ENCODE measurements at regions not wholly inside any gene's neighbourhood (a gene's known extent, or its start where the extent isn't known, plus 50 kb on each side); places are given as distances from the start of the nearest gene placed in this dataset.

DNA sequence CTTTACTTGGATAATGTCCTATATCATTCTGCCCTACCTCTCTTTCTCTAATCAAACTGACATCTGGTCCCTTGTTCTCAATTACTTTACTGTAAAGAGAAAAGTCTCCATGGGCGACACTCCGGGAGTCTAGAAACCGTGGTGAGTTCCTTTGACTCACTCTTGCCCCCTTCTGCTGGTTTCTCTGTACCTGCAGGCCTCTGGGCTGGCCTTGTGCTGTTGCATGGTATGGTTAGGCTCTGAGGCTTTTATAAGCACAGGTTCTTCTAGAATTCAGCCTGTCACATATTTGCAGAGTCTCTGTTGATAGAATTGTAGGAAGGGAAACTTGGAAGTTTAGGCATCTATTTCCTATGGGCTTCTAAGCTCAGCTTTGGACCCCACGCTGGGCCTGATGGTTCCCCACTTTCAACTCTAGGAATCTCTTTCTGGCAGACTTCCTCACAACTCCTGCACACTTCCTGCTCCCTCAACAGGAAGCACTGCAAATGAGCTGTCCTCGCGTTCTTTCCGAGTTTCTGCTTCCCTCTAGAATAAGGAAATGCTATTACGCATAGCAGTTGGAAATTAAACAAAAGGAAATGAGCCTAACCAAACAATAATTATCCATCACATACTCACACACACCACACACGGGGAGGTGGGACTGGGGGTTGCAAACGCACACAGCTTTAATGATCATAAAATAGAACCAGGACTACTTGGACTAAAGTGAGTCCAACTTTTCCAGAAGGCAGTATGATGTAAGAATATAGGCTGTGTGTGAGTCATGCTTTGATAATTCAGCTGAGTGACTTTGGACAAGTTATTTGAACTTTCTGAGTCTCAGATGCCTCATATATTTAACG is 683.3 kb downstream of the QKI start:
- Histone ChIP-seq H3K4me2 (ENCODE audit: control insufficient read depth, extremely low read depth, insufficient read depth, low read depth, low read length) (no peak overlapping the region), H3K27ac (ENCODE audit: control insufficient read depth, insufficient read depth, low read length) (no peak overlapping the region)
- FAIRE-seq: no peak

GRCh38 chr6:164097056-164097455 is 682.5 kb downstream of the QKI start:
- no peak overlapping the region for H3K4me2 ChIP-seq (ENCODE audit: control insufficient read depth, extremely low read depth, insufficient read depth, low read depth, low read length)
- no peaks in the 10 kb centered on the region for H3K9me1 ChIP-seq (ENCODE audit: control insufficient read depth, extremely low read depth, insufficient read depth, low read length)
- H3K9ac ChIP-seq (ENCODE audit: control insufficient read depth, extremely low read depth, insufficient read depth, low read length): no peak overlapping the region
- TF ChIP-seq CTCF (optimal IDR thresholded peaks at IDR 0.05 in 1 of 3, IDR thresholded peaks at IDR 0.05 in 1 of 3, conservative IDR thresholded peaks at IDR 0.05 in 1 of 3; ENCODE audit: extremely low read depth in 1 of 3, insufficient read depth in 2 of 3, low read length in 3 of 3): no peak
- TF ChIP-seq EZH2 (IDR thresholded peaks at IDR 0.05; ENCODE audit: low read length): no peak
- no peak for DNase-seq (ENCODE audit: low read depth, low spot score)
- no peaks in the 10 kb centered on the region for H3K9me3 ChIP-seq (ENCODE audit: control insufficient read depth, low read depth, low read length)
- FAIRE-seq: no peak
- no peak overlapping the region for H3K4me3 ChIP-seq (ENCODE audit: control insufficient read depth in 2 of 3, extremely low read depth in 1 of 3, insufficient read depth in 2 of 3, low read depth in 1 of 3, low read length in 3 of 3)
- no peaks in the 10 kb centered on the region for H3K79me2 ChIP-seq (ENCODE audit: control insufficient read depth, insufficient read depth, low read length)
- no peaks in the 10 kb centered on the region for H3K27me3 ChIP-seq (ENCODE audit: control insufficient read depth, extremely low read depth, insufficient read depth, low read length)
- H3K27ac ChIP-seq (ENCODE audit: control insufficient read depth, insufficient read depth, low read length): no peak overlapping the region
- no peak overlapping the region for H2AFZ ChIP-seq (ENCODE audit: control insufficient read depth, low read length)
- H3K4me1 ChIP-seq (ENCODE audit: control insufficient read depth, extremely low read depth, insufficient read depth, low read length): no peaks in the 10 kb centered on the region
- H3K36me3 ChIP-seq (ENCODE audit: control insufficient read depth in 2 of 2, extremely low read depth in 1 of 2, insufficient read depth in 2 of 2, low read length in 2 of 2): no peaks in the 10 kb centered on the region
- no peaks in the 10 kb centered on the region for H4K20me1 ChIP-seq (ENCODE audit: control insufficient read depth, extremely low read depth, insufficient read depth, low read length)
- dilution Hi-C loops (cut with MboI; ENCODE audit: extremely low pct_ligation_motif_present, low sequenced_read_pairs): no loop called here

More for the DNA sequence above, 683.3 kb downstream of the QKI start:
- TF ChIP-seq EZH2 (IDR thresholded peaks at IDR 0.05; ENCODE audit: low read length): no peak
- no peak overlapping the region for H3K4me3 ChIP-seq (ENCODE audit: control insufficient read depth in 2 of 3, extremely low read depth in 1 of 3, insufficient read depth in 2 of 3, low read depth in 1 of 3, low read length in 3 of 3)
- DNase-seq (ENCODE audit: low read depth, low spot score): no peak
- H3K9ac ChIP-seq (ENCODE audit: control insufficient read depth, extremely low read depth, insufficient read depth, low read length): no peak overlapping the region
- no peak overlapping the region for H2AFZ ChIP-seq (ENCODE audit: control insufficient read depth, low read length)
- H4K20me1 ChIP-seq (ENCODE audit: control insufficient read depth, extremely low read depth, insufficient read depth, low read length): no peaks in the 10 kb centered on the region
- H3K9me3 ChIP-seq (ENCODE audit: control insufficient read depth, low read depth, low read length): no peaks in the 10 kb centered on the region
- no peaks in the 10 kb centered on the region for H3K27me3 ChIP-seq (ENCODE audit: control insufficient read depth, extremely low read depth, insufficient read depth, low read length)
- no peaks in the 10 kb centered on the region for H3K36me3 ChIP-seq (ENCODE audit: control insufficient read depth in 2 of 2, extremely low read depth in 1 of 2, insufficient read depth in 2 of 2, low read length in 2 of 2)
- H3K79me2 ChIP-seq (ENCODE audit: control insufficient read depth, insufficient read depth, low read length): no peaks in the 10 kb centered on the region
- no peaks in the 10 kb centered on the region for H3K4me1 ChIP-seq (ENCODE audit: control insufficient read depth, extremely low read depth, insufficient read depth, low read length)
- no peaks in the 10 kb centered on the region for H3K9me1 ChIP-seq (ENCODE audit: control insufficient read depth, extremely low read depth, insufficient read depth, low read length)
- dilution Hi-C loops (cut with MboI; ENCODE audit: extremely low pct_ligation_motif_present, low sequenced_read_pairs): no loop called here

Measured in keratinocyte (primary cell).